GM21390 (cell line): ENCODE measurements at regions not wholly inside any gene's neighbourhood (a gene's known extent, or its start where the extent isn't known, plus 50 kb on each side); places are given as distances from the start of the nearest gene placed in this dataset.

Source experiments
- ATAC-seq: cut with Tn5 transposase; IDR thresholded peaks from one replicate; pipeline ENCODE4 v1.9.1; 2021; ENCODE audit not compliant: unreplicated experiment

- no peak for ATAC-seq
Observed at GRCh38 chr5:124665035-124665434, 81.4 kb downstream of the ZNF608 start.

DNA sequence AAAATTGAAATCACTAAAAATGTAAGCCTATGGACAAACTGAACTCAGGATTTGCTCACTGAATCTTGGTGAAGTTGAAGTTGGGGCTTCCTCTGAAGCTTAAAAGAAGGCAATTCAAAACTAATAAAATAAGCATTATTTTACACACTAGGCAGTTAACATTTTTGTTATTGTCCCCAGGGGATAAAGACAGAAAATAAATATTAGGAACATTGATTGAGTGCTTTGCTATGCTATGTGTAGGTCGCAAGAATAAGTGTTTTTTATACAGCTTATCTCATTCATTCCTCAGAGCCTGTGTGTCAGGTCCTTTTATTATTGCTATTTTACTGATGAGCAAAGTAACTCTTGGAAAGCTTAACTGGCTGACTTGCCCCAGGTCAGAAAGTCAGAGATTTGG, 82.2 kb downstream of the ZNF608 start:
- no peak for ATAC-seq

DNA sequence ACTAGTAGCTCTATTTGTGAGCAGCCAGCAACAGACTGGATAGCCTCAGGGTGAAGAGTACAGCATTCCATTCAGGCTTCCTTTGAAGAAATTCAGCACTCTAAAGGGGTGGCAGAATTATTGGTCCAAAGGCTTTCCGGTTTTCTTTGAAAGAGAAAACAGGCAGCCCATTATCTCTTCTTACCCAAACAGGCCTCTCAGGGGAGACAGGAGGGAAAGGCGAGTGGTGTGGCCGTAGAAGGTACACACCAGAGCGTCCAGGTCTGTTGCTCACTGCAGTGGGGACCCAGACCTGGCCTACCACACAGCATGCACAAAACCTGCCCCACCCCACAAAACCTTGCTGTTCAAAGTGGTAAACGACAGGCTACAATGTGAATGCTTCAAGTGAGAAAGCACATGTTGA, 83.3 kb downstream of the ZNF608 start:
- no peak for ATAC-seq

DNA sequence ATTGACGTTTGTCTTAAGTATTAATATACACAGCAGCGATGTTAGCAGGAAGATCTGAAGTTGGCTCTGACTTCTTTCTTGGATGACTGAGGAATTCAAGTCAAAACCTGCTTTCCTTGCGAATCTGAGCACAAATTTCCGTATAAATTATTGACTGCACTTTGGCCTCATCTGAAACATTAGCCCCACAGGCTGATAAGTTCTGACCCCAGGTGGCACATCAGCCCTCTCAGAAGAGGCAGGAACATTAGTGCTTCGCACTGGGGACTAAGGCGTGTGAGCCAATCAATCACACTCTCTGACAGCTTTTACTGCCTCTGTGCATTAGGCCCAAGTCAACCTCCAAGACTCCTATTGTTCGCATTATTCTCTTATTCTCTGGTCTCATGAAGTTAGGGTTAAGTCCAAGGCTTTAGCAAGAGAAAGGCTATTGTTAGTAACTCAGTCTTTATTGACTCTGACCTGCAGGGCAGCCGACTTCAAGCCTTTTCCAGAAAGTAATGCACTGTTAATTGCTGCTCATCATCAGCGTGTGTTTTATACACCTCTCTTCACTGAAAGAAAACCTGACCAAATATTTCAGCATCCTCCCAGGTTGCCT, 84.2 kb downstream of the ZNF608 start:
- ATAC-seq, result no peak

DNA sequence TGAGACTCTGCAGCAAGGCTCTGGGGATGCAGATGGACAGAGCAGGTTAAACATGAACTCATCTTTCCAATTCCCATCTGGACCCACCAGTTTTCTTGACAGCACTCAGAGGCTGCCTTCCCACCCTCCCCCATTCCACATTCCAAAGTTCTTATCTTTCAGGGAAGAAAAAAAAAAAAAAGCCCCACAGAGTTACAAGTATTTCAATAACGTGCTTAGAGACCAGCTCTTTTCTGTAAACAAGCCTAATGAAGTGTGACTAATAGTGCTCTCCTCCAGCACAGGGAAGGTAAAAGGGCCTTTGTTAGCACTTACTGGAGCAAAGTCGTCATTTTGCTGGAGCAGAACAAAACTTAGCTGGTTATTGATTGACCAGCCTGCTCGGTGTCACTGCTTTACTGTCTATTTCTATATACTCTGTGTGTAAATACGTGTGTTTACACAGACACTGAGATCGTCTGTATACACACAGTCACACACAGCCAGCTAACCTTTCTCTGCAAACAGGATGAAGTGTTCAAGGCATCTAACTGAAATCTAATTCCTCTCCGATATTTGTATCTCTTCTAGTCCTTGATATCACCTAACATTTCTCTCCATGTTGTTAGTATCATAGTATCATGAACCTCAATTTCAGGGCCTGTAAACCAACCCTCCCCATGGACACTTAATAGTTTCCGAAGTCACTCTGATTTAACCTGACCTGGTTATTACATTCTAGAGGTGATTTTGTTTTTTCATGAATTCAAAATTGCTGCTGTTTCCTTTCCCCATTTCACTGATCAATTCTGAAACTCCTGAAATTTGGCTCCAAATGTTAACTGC, 84.9 kb downstream of the ZNF608 start:
- peak; percentile 43 for ATAC-seq

DNA sequence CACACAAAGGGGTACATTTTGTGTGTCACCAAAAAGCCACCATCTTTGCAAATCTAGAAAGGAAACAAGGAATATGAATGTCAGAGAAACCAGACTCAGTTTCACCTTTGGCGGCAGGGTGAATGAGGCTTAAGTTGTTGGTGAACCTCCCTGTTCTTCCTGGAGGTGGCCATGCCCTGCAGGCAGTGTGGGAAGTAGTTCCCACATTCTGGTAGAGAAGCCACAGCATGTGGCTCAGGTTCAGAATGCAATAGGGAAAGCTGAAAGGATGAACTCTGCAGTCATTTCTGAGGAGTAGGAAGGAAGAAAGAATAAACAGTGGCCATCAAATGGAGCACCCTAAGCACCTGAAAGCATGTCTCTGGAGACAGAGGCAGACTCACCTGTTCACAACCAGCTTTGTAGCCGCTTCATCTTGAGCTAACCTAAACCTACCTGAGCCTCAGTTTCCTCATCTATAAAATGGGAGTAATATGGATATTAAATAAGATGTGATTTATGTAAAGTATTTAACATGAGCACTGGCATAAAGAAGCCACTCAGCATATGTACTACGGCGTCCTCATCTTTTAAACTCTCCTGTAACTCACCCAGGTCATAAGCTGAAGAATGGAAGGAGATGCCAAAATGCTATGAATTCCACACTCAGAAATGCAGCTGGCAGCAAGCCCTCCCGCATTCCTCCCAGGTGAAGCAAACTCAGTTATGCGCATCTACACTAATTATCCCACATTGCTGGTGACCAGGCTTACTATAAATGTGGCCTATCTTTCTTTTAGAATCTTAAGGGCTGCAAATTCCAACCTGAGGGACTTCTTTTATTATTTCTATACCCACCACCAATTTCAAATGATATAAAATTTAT, 86.0 kb downstream of the ZNF608 start:
- no peak for ATAC-seq

- ATAC-seq, result no peak
Observed at GRCh38 chr5:124659798-124660197, 86.6 kb downstream of the ZNF608 start.

DNA sequence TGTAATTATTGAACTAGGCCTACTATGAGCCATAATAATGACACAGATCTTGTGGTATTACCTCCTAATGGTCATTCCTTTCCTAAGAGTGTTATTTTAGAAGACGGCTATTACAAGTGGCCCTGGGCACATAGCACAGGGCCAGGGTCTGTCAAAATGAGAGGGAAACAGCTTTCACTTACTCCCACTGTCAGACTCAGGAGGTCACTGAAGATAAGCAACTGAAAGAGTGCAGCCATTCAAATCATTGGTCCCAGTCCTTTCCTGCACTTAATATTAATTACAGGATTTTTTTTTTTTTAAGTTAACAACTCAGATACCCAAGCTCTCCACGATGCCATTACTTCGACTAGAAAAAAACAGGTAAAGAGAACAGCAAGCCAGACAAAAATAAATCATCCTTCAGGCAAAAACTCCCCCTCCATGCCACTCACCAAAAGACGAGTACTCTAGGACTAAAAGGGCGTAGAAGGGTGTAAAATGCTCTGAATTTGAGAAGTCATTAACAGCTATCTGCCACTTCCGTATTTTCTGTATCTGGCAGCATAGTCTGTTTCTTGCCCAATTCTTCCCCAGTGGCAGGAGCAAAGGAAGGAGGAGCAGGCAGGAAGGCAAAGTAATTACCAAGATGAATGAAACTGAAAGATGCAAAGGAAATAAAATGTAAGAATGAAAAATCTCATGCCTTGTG, 87.4 kb downstream of the ZNF608 start:
- no peak for ATAC-seq

DNA sequence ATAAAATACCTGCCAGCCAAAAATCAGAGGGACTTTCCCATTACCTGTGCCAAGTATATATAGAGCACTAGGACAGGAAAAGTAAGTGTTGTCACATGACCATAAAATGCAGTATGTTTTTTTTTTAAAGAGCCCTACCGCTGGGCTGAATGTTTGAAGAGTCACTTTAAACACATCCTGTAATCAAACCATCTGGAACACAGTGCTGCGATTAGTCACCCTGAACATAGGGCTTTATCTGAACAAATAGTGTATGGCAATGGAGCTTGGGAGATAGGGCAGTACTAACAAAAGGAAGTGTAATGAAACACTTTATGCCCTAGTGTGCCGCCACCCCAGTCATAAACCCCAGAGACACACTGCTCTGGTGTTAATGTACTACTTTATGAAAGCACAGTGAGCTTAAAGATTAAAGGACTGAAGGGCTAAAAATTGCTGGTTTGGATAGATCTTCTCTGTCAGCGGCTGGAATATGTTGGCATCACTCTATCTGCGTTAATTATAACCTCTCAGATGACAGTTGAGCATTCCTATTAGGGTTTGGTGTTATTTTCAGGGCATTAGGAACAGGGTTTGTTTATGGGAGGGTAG, 90.4 kb downstream of the ZNF608 start:
- ATAC-seq, result no peak

GRCh38 chr5:124655251-124655917, 91.1 kb downstream of the ZNF608 start:
- ATAC-seq, result no peak

DNA sequence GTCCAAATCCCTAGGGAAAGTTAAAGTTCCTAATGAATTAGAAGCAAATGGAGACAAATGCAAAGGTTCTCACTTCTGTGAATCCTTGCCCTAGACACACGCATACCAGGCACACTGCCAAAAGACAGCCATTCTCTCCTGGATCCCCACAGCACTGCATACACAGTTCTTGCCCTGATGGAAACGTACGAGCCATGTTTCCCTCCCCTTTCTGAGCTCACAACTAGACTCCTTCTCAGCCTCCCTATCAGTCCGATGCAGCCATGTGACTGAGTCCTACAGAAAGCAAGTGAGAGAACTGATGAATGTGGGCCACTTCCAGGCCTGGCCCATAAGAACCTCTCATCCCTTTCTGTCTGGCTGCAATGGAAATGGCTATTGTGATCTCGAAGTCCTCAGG, 92.0 kb downstream of the ZNF608 start:
- no peak for ATAC-seq

- ATAC-seq, result no peak
Observed at GRCh38 chr5:124653666-124654065, 92.8 kb downstream of the ZNF608 start.

- ATAC-seq, result no peak
Observed at GRCh38 chr5:124652892-124653441, 93.5 kb downstream of the ZNF608 start.

GRCh38 chr5:124652514-124652819, 94.0 kb downstream of the ZNF608 start:
- no peak for ATAC-seq

GRCh38 chr5:124651663-124652513, 94.6 kb downstream of the ZNF608 start:
- ATAC-seq, result peak; percentile 29

GRCh38 chr5:124650951-124651662, 95.3 kb downstream of the ZNF608 start:
- ATAC-seq, result no peak

DNA sequence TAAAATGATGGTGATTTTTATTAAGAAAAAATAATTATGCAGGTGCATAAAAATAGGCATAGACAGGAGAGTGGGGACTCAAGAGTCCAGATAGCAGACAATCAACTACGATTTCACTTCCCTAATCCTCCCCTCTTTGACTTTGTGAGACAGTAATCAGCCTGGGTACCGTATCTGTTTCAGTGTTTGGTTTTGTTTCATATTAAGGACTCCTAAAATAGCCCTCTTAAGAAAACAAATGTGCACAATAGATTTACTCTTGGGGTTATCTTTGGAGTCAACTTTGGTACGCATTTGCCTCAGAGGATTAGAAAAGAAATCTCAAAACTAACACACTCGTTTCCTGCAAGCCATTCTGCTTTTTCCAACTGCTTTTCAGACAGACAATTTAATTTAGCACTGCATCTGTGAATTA, 96.3 kb downstream of the ZNF608 start:
- peak; percentile 66 for ATAC-seq

GRCh38 chr5:124649491-124650146, 96.8 kb downstream of the ZNF608 start:
- peak; percentile 69 for ATAC-seq
